AG09309 (cell line): ENCODE measurements at regions not wholly inside any gene's neighbourhood (a gene's known extent, or its start where the extent isn't known, plus 50 kb on each side); places are given as distances from the start of the nearest gene placed in this dataset.

Source experiments
- DNase-seq: peaks from one replicate; pipeline ENCODE4 v3.0.0-alpha.2; 2010; ENCODE audit warnings: low read depth
- H3K4me3 ChIP-seq: 2 replicates; pipeline ENCODE4 v1.5.1; 2011; ENCODE audit warnings: mild to moderate bottlenecking, low read depth, low read length, moderate library complexity; ENCODE audit not compliant: control insufficient read depth
- CTCF ChIP-seq: IDR thresholded peaks from 2 replicates; pipeline ENCODE4 v1.5.1; 2011; ENCODE audit warnings: mild to moderate bottlenecking, low read depth, low read length, inconsistent platforms; ENCODE audit not compliant: insufficient read depth, control insufficient read depth; ENCODE audit errors: missing control alignments

GRCh38 chr12:70101064-70101463 lies 142.2 kb upstream of the CNOT2 start:
- no peak for DNase-seq
- no peak for TF ChIP-seq CTCF
- H3K4me3 ChIP-seq: no peak overlapping the region

DNA sequence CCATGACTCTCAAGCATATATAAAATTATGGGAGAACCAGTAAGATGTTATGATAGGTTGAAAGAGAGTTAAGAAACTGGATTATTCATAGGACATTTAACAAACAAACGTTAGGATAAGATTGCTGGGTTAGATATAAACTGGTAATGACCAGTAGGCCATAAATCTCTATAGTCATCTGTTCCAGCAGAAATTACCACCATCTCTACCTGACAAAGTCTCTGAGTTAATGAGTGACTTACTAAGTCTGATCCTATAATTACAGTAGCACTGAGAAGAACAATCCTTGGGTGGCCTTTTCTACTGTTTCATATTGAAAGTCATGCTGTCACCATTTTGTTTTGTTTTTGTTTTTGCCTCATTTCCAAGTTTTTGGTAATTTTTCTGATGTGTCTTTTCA lies 136.9 kb upstream of the CNOT2 start:
- H3K4me3 ChIP-seq: no peak overlapping the region
- no peak for DNase-seq
- no peak for TF ChIP-seq CTCF

DNA sequence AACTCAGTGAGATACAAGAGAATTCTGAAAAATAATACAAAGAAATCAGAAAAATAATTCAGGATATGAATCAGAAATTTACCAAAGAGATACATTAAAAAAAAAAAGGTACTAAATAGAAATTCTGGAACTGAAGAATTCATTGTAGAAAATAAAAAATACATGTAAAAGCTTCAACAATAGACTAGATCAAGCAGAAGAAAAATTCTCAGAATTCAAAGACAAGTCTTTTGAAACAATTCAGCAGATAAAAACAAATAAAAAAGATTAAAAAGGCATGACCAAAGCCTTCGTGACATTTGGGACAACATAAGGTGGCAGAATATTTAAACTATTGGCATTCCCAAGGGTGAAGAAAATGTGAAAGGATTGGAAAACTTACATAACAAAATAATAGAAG lies 133.1 kb upstream of the CNOT2 start:
- no peak overlapping the region for H3K4me3 ChIP-seq
- TF ChIP-seq CTCF: no peak
- no peak for DNase-seq

DNA sequence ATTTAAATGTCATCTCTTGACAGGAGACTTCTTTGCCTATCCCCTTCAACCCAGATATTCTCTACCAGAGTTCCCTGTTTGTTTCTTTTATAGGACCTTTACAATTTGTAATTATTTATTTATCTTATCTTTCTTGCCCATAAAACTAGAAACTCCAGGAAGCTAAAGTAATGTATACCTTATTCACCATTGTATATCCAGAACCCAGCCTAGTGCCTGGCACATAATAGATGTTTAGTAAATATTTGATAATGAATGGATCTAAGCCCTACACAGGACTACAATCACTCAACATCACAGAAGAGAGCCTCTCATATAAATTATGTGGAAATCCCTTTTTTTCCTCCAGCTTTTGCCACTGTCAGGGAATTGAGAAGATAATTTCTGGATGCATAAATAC lies 125.6 kb upstream of the CNOT2 start:
- TF ChIP-seq CTCF: no peak
- DNase-seq: no peak
- H3K4me3 ChIP-seq: no peak overlapping the region

DNA sequence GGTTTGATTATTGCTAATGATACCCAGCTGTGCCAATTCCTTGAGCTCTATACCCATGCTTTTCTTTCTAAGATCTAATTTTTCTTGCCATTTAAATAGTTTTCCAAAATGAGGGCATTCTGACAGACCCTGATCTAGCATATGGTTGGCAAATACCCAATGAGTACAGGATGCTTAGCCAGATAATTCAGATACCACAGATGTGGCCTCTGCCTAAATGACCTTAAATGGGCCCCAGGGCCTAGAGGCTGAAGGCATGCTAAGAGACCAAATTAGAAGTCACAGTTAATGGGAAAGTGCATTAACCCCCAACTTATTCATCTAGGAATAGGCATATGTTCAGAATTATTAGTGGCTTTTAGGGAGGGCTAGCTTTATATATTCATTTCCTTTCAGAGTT lies 122.3 kb upstream of the CNOT2 start:
- DNase-seq: no peak
- H3K4me3 ChIP-seq: no peak overlapping the region
- TF ChIP-seq CTCF: no peak

DNA sequence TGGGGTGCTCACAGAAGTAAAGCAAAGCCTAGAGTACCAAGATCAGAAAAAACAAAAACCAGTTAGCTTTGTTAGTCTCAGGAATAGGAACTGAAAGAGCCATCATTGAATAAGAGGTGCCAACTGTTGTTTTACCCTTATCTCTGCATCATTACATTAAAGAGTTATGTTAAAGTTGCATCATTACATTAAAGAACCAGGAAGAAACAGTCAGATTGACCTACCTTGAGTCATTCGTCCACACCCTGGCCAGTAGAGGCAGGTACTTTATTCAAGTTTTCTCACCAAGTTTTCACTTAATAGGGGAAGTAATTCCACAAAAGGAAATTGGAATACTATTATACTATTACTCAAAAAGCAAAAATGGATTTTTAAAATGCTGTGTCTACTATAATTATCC lies 121.7 kb upstream of the CNOT2 start:
- TF ChIP-seq CTCF: no peak
- no peak for DNase-seq
- no peak overlapping the region for H3K4me3 ChIP-seq

GRCh38 chr12:70122804-70123203 lies 120.4 kb upstream of the CNOT2 start:
- no peak overlapping the region for H3K4me3 ChIP-seq
- TF ChIP-seq CTCF: no peak
- DNase-seq: no peak
